Caco-2 (cell line): ENCODE measurements at regions not wholly inside any gene's neighbourhood (a gene's known extent, or its start where the extent isn't known, plus 50 kb on each side); places are given as distances from the start of the nearest gene placed in this dataset.

Experiments used
- BruUV-seq: library from RNA; stranded (reverse); fragments of 400-500 nt; replicated peaks from 2 replicates; lab custom pipeline; 2021; lab: Mats Ljungman, UMichigan
- CTCF ChIA-PET: fragments of 300-600 bp; sonication (Branson Sonifier 250); formaldehyde crosslinking; loops from one replicate; lab custom pipeline; 2022; ENCODE audit warnings: antibody characterized with exemption; lab: Charles Lee
- POLR2A ChIA-PET: fragments of 300-600 bp; sonication (Branson Sonifier 250); formaldehyde crosslinking; loops from one replicate; lab custom pipeline; 2022; ENCODE audit warnings: antibody characterized with exemption; lab: Charles Lee
- DNase-seq, 2 experiments: peaks; one replicate each; pipeline versions ENCODE4 v3.0.0 to v3.0.0-alpha.2; 2020 to 2022
- H3K27me3 ChIP-seq: replicated peaks from 2 replicates; pipeline ENCODE4 v1.6.0; 2011; ENCODE audit warnings: low read length; ENCODE audit not compliant: control insufficient read depth, insufficient read depth
- H3K36me3 ChIP-seq: 2 replicates; pipeline ENCODE4 v1.5.1; 2011; ENCODE audit warnings: low read length; ENCODE audit not compliant: control insufficient read depth, insufficient read depth
- H3K4me1 ChIP-seq: fragments of 250-450 bp; sonication (Bioruptor Pico); 2 replicates; pipeline ENCODE4 v1.5.1; 2020; ENCODE audit warnings: mild to moderate bottlenecking
- H3K4me3 ChIP-seq: 2 replicates; pipeline ENCODE4 v1.5.1; 2011; ENCODE audit warnings: low read depth, mild to moderate bottlenecking, control low read depth, low read length
- H3K9me3 ChIP-seq: fragments of 250-450 bp; sonication (Bioruptor Pico); 2 replicates; pipeline ENCODE4 v1.5.1; 2020; ENCODE audit warnings: mild to moderate bottlenecking, moderate library complexity
- H3K27ac Mint-ChIP-seq: one replicate; pipeline ENCODE4 v1.8.0; 2022; ENCODE audit warnings: mixed read lengths; ENCODE audit not compliant: unreplicated experiment
- H3K27me3 Mint-ChIP-seq: one replicate; pipeline ENCODE4 v1.8.0; 2022; ENCODE audit warnings: mixed read lengths; ENCODE audit not compliant: insufficient read depth, unreplicated experiment
- H3K36me3 Mint-ChIP-seq: one replicate; pipeline ENCODE4 v1.8.0; 2022; ENCODE audit warnings: mild to moderate bottlenecking, mixed read lengths; ENCODE audit not compliant: insufficient read depth, unreplicated experiment
- H3K4me1 Mint-ChIP-seq: one replicate; pipeline ENCODE4 v1.8.0; 2022; ENCODE audit warnings: low read depth, mixed read lengths; ENCODE audit not compliant: unreplicated experiment
- H3K4me3 Mint-ChIP-seq: one replicate; pipeline ENCODE4 v1.8.0; 2022; ENCODE audit warnings: mild to moderate bottlenecking, moderate library complexity, mixed read lengths; ENCODE audit not compliant: unreplicated experiment
- H3K9me3 Mint-ChIP-seq: one replicate; pipeline ENCODE4 v1.8.0; 2022; ENCODE audit warnings: mixed read lengths; ENCODE audit not compliant: unreplicated experiment
- CTCF ChIP-seq, 2 experiments: fragments of 200-600 bp in 1 of 2; IDR thresholded peaks; 1 replicate in 1 of 2; 2 replicates in 1 of 2; pipeline versions ENCODE4 v1.5.1 to v1.8.0; 2011 to 2022; ENCODE audit warnings: antibody characterized with exemption in 1 of 2, control low read depth in 1 of 2, inconsistent platforms in 1 of 2, low read depth in 1 of 2, low read length in 1 of 2, mild to moderate bottlenecking in 1 of 2, moderate library complexity in 1 of 2; ENCODE audit not compliant: insufficient read depth in 1 of 2, severe bottlenecking in 1 of 2, unreplicated experiment in 1 of 2
- intact Hi-C: fragments of 100-400 bp; cut with micrococcal nuclease; formaldehyde crosslinking; loops from one replicate; pipeline ENCODE4 v1.10.0; 2022; ENCODE audit not compliant: unreplicated experiment

- H3K4me1 ChIP-seq: no peaks in the 10 kb centered on the region
- ChIA-PET CTCF (no interaction called here), POLR2A (interaction anchor here (0.6 kb wide), 1 partner anchor 153 kb away, joined by 4 read pairs; no protein-coding TSS in a partner anchor)
- H3K4me3 ChIP-seq: no peak overlapping the region
- BruUV-seq: no TSS peak
- H3K27me3 ChIP-seq: no peaks in the 10 kb centered on the region
- peaks cover 10% of the 10 kb centered on the region for H3K27me3 Mint-ChIP-seq
- no peaks in the 10 kb centered on the region for H3K36me3 Mint-ChIP-seq
- H3K36me3 ChIP-seq: no peaks in the 10 kb centered on the region
- H3K9me3 Mint-ChIP-seq: no peaks in the 10 kb centered on the region
- intact Hi-C loops: no loop called here
- no peaks in the 10 kb centered on the region for H3K4me1 Mint-ChIP-seq
- DNase-seq: peak in 1 of 2 experiments; percentile 11
- H3K4me3 Mint-ChIP-seq: no peak overlapping the region
- H3K9me3 ChIP-seq: no peaks in the 10 kb centered on the region
- H3K27ac Mint-ChIP-seq: no peak overlapping the region
- no peak for TF ChIP-seq CTCF (IDR thresholded peaks at IDR 0.05; ENCODE audit: insufficient read depth in 1 of 2, low read depth in 1 of 2, low read length in 1 of 2, severe bottlenecking in 1 of 2, unreplicated experiment in 1 of 2)
Measured at GRCh38 chr3:13145826-13146642, 72.8 kb upstream of the IQSEC1 start.

GRCh38 chr3:13145131-13145825 lies 72.0 kb upstream of the IQSEC1 start:
- Mint-ChIP-seq H3K27ac (no peak overlapping the region), H3K9me3 (no peaks in the 10 kb centered on the region), H3K36me3 (no peaks in the 10 kb centered on the region), H3K27me3 (peaks cover 13% of the 10 kb centered on the region), H3K4me3 (no peak overlapping the region), H3K4me1 (no peaks in the 10 kb centered on the region)
- POLR2A ChIA-PET: interaction anchor here (0.6 kb wide), 1 partner anchor 154 kb away, joined by 4 read pairs; no protein-coding TSS in a partner anchor
- Histone ChIP-seq H3K36me3 (no peaks in the 10 kb centered on the region), H3K4me3 (no peak overlapping the region), H3K9me3 (no peaks in the 10 kb centered on the region), H3K27me3 (no peaks in the 10 kb centered on the region), H3K4me1 (no peaks in the 10 kb centered on the region)
- CTCF ChIA-PET: no interaction called here
- TF ChIP-seq CTCF (IDR thresholded peaks at IDR 0.05; ENCODE audit: insufficient read depth in 1 of 2, low read depth in 1 of 2, low read length in 1 of 2, severe bottlenecking in 1 of 2, unreplicated experiment in 1 of 2): no peak
- DNase-seq: peak in 1 of 2 experiments; percentile 17
- BruUV-seq: no TSS peak
- intact Hi-C loops: no loop called here

GRCh38 chr3:13144163-13145023 lies 71.2 kb upstream of the IQSEC1 start:
- no peak overlapping the region for H3K4me3 Mint-ChIP-seq
- H3K27me3 ChIP-seq: no peaks in the 10 kb centered on the region
- intact Hi-C loops: no loop called here
- no peak overlapping the region for H3K27ac Mint-ChIP-seq
- H3K36me3 Mint-ChIP-seq: no peaks in the 10 kb centered on the region
- peaks cover 18% of the 10 kb centered on the region for H3K27me3 Mint-ChIP-seq
- TF ChIP-seq CTCF (IDR thresholded peaks at IDR 0.05; ENCODE audit: insufficient read depth in 1 of 2, low read depth in 1 of 2, low read length in 1 of 2, severe bottlenecking in 1 of 2, unreplicated experiment in 1 of 2): no peak
- DNase-seq: peak in 1 of 2 experiments; percentile 32
- ChIA-PET POLR2A (no interaction called here), CTCF (no interaction called here)
- BruUV-seq: no TSS peak
- H3K36me3 ChIP-seq: no peaks in the 10 kb centered on the region
- H3K9me3 ChIP-seq: no peaks in the 10 kb centered on the region
- no peaks in the 10 kb centered on the region for H3K9me3 Mint-ChIP-seq
- H3K4me1 Mint-ChIP-seq: no peaks in the 10 kb centered on the region
- no peaks in the 10 kb centered on the region for H3K4me1 ChIP-seq
- H3K4me3 ChIP-seq: no peak overlapping the region
